GM19023 (cell line): ENCODE measurements at regions not wholly inside any gene's neighbourhood (a gene's known extent, or its start where the extent isn't known, plus 50 kb on each side); places are given as distances from the start of the nearest gene placed in this dataset.

Experiments
- ATAC-seq: cut with Tn5 transposase; IDR thresholded peaks from one replicate; pipeline ENCODE4 v1.9.1; 2021; ENCODE audit warnings: mild to moderate bottlenecking, moderate library complexity; ENCODE audit not compliant: unreplicated experiment

GRCh38 chr12:76611533-76611932 lies 52.0 kb upstream of the OSBPL8 start:
- no peak for ATAC-seq

GRCh38 chr12:76614364-76614763 lies 54.8 kb upstream of the OSBPL8 start:
- no peak for ATAC-seq

- no peak for ATAC-seq
Observed at GRCh38 chr12:76618031-76618430, 58.5 kb upstream of the OSBPL8 start.

- ATAC-seq: peak; percentile 68
Observed at GRCh38 chr12:76621582-76622024, 62.0 kb upstream of the OSBPL8 start.

GRCh38 chr12:76622351-76622750 lies 62.8 kb upstream of the OSBPL8 start:
- ATAC-seq: no peak

GRCh38 chr12:76622915-76623314 lies 63.3 kb upstream of the OSBPL8 start:
- no peak for ATAC-seq

- no peak for ATAC-seq
Observed at GRCh38 chr12:76623931-76624330, 64.4 kb upstream of the OSBPL8 start.

GRCh38 chr12:76627346-76628135 lies 68.0 kb upstream of the OSBPL8 start:
- no peak for ATAC-seq

GRCh38 chr12:76628745-76629144 lies 69.2 kb upstream of the OSBPL8 start:
- ATAC-seq: no peak

GRCh38 chr12:76631741-76632140 lies 72.2 kb upstream of the OSBPL8 start:
- no peak for ATAC-seq

- ATAC-seq: no peak
Observed at GRCh38 chr12:76633415-76633814, 73.8 kb upstream of the OSBPL8 start.

GRCh38 chr12:76634133-76634532 lies 74.6 kb upstream of the OSBPL8 start:
- no peak for ATAC-seq

GRCh38 chr12:76636121-76636692 lies 76.6 kb upstream of the OSBPL8 start:
- no peak for ATAC-seq

- no peak for ATAC-seq
Observed at GRCh38 chr12:76637807-76638206, 78.2 kb upstream of the OSBPL8 start.

- no peak for ATAC-seq
Observed at GRCh38 chr12:76639646-76640045, 80.1 kb upstream of the OSBPL8 start.

- ATAC-seq: no peak
Observed at GRCh38 chr12:76641073-76641472, 81.5 kb upstream of the OSBPL8 start.

GRCh38 chr12:76641961-76642360 lies 82.4 kb upstream of the OSBPL8 start:
- no peak for ATAC-seq

- no peak for ATAC-seq
Observed at GRCh38 chr12:76643438-76643837, 83.9 kb upstream of the OSBPL8 start.

- no peak for ATAC-seq
Observed at GRCh38 chr12:76644950-76645349, 85.4 kb upstream of the OSBPL8 start.

- ATAC-seq: no peak
Observed at GRCh38 chr12:76645934-76646333, 86.4 kb upstream of the OSBPL8 start.

GRCh38 chr12:76646366-76646765 lies 86.8 kb upstream of the OSBPL8 start:
- no peak for ATAC-seq

- no peak for ATAC-seq
Observed at GRCh38 chr12:76649099-76649498, 89.5 kb upstream of the OSBPL8 start.

GRCh38 chr12:76652402-76652801 lies 92.8 kb upstream of the OSBPL8 start:
- no peak for ATAC-seq
